Gastroesophageal sphincter (tissue), 3 donors: ENCODE measurements at regions not wholly inside any gene's neighbourhood (a gene's known extent, or its start where the extent isn't known, plus 50 kb on each side); places are given as distances from the start of the nearest gene placed in this dataset.

Experiments
- CTCF ChIP-seq, 4 experiments: fragments of 200-600 bp in 2 of 4; fragments of 450-650 bp in 2 of 4; sonication (generic) in 1 of 4; IDR thresholded peaks; one replicate each; pipeline ENCODE4 v1.5.1; 2017 to 2019; ENCODE audit warnings: antibody characterized with exemption in 4 of 4, mild to moderate bottlenecking in 2 of 4, moderate library complexity in 2 of 4
- EP300 ChIP-seq: sonication (generic); formaldehyde crosslinking; IDR thresholded peaks from one replicate; pipeline ENCODE4 v1.6.1; 2017; ENCODE audit warnings: antibody characterized with exemption, mild to moderate bottlenecking
- POLR2A ChIP-seq, 2 donors: fragments of 450-650 bp; IDR thresholded peaks; one replicate each; pipeline ENCODE4 v1.6.1; 2017; ENCODE audit warnings: antibody characterized with exemption in 2 of 2, mild to moderate bottlenecking in 2 of 2, moderate library complexity in 1 of 2

GRCh38 chr11:24122291-24122690, 374.6 kb upstream of the LUZP2 start:
- TF ChIP-seq CTCF (IDR thresholded peaks at IDR 0.05) = no peak
- no peak for TF ChIP-seq EP300
- TF ChIP-seq POLR2A (IDR thresholded peaks at IDR 0.05) = no peak
